Neutrophil (primary cell): ENCODE measurements at regions not wholly inside any gene's neighbourhood (a gene's known extent, or its start where the extent isn't known, plus 50 kb on each side); places are given as distances from the start of the nearest gene placed in this dataset.

Experiments
- H3K27ac ChIP-seq: fragments of 200-600 bp; sonication (generic); 2 replicates; pipeline ENCODE4 v1.5.1; 2016; ENCODE audit warnings: mild to moderate bottlenecking, moderate library complexity
- H3K27me3 ChIP-seq: fragments of 200-600 bp; sonication (generic); 2 replicates; pipeline ENCODE4 v1.6.0; 2016; ENCODE audit warnings: mild to moderate bottlenecking
- H3K36me3 ChIP-seq: fragments of 200-600 bp; sonication (generic); 2 replicates; pipeline ENCODE4 v1.5.1; 2017
- H3K4me1 ChIP-seq, 2 experiments: fragments of 200-600 bp in 1 of 2; sonication (generic) in 1 of 2; 1 replicate in 1 of 2; 2 replicates in 1 of 2; pipeline versions ENCODE4 v1.5.1 to v1.6.1; 2013 to 2016; ENCODE audit warnings: low read depth in 1 of 2, low read length in 1 of 2, mild to moderate bottlenecking in 1 of 2, moderate library complexity in 1 of 2; ENCODE audit not compliant: control insufficient read depth in 1 of 2, insufficient read depth in 1 of 2
- H3K4me3 ChIP-seq, 2 experiments: fragments of 200-600 bp in 1 of 2; sonication (generic) in 1 of 2; 1 replicate in 1 of 2; 2 replicates in 1 of 2; pipeline ENCODE4 v1.5.1; 2013 to 2016; ENCODE audit warnings: low read depth in 1 of 2, low read length in 1 of 2, mild to moderate bottlenecking in 1 of 2, moderate library complexity in 1 of 2
- H3K9me3 ChIP-seq: fragments of 200-600 bp; sonication (generic); 2 replicates; pipeline ENCODE4 v1.5.1; 2016
- TF ChIP-seq, protein P1 (sequence below): fragments of 200-600 bp; sonication (generic); IDR thresholded peaks from 2 replicates; pipeline ENCODE4 v1.5.1; 2016; ENCODE audit warnings: antibody characterized with exemption

DNA sequence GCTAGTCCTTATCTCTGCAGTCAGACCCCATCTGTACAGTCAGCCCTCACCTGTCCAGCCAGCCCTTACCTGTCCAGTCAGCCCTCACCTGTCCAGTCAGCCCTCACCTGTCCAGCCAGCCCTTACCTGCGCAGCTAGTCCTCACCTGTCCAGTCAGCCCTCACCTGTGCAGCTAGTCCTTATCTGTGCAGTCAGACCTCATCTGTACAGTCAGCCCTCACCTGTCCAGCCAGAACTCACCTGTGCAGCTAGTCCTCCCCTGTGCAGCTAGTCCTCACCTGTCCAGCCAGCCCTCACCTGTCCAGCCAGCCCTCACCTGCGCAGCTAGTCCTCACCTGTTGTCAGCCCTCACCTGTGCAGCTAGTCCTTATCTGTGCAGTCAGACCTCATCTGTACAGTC lies 506.8 kb downstream of the NPHP4 start:
- H3K27me3 ChIP-seq = peaks cover 9% of the 10 kb centered on the region
- no peaks in the 10 kb centered on the region for H3K9me3 ChIP-seq
- no peaks in the 10 kb centered on the region for H3K36me3 ChIP-seq
- no peaks in the 10 kb centered on the region for H3K4me1 ChIP-seq
- no peak overlapping the region for H3K4me3 ChIP-seq
- H3K27ac ChIP-seq = no peak overlapping the region
- TF ChIP-seq, protein P1, sequence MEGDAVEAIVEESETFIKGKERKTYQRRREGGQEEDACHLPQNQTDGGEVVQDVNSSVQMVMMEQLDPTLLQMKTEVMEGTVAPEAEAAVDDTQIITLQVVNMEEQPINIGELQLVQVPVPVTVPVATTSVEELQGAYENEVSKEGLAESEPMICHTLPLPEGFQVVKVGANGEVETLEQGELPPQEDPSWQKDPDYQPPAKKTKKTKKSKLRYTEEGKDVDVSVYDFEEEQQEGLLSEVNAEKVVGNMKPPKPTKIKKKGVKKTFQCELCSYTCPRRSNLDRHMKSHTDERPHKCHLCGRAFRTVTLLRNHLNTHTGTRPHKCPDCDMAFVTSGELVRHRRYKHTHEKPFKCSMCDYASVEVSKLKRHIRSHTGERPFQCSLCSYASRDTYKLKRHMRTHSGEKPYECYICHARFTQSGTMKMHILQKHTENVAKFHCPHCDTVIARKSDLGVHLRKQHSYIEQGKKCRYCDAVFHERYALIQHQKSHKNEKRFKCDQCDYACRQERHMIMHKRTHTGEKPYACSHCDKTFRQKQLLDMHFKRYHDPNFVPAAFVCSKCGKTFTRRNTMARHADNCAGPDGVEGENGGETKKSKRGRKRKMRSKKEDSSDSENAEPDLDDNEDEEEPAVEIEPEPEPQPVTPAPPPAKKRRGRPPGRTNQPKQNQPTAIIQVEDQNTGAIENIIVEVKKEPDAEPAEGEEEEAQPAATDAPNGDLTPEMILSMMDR = no peak

DNA sequence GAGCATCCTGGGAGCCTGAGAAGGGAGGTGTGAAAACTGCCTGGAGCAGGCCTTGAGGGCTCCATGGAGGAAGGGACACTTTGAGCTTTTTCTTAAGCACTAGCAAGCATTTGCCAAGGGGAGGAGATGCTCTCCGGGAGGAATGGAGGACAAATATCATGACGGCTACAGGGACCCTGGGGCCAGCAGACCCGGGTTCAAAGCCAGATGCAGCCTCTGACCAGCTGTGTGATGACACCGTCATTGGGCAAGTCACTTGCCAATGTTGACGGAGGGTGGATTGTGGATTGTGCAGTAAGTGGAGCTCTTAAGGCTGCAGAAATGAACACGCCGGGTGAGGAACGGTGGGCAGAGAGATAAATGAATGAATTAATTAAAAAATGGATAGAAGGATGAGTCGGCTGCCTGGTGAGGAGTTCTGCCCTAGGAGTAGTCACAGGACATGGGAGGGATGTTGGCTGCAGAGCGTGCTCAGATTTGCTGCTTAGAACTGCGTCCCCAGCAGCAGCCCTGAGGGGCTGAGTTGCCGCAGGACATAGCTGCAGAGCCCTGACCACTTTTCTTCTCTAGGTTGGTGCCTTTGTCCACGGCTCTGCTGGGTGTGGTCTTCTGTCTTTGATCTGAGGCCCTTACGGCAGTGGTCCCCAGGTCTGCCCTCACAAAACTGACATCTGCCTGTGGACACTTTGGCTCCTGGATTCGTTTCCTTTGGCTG lies 507.6 kb downstream of the NPHP4 start:
- Histone ChIP-seq H3K27me3 (peaks cover 9% of the 10 kb centered on the region), H3K4me3 (no peak overlapping the region), H3K9me3 (no peaks in the 10 kb centered on the region), H3K36me3 (no peaks in the 10 kb centered on the region), H3K4me1 (no peaks in the 10 kb centered on the region), H3K27ac (no peak overlapping the region)
- TF ChIP-seq, protein P1 = no peak

DNA sequence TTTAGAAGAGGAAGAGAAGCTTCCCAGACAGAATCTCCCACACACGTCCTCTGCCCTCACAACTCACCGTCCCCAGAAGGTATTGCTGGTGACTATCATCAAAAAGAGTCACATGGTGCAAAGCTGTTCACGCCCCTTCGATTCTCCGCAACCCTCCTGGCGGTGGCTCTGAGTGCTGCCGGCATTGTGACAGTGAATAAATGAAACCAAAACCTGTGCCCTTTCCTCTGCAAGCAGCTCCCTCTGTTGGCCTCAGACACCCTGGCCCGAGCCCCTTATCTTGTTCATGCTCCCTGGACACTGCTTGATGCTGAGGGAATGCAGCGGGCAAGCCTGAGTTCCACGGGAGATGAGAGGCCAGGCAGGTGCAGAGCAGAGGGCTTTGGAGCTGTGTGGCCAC lies 510.3 kb downstream of the NPHP4 start:
- Histone ChIP-seq H3K27ac (no peak overlapping the region), H3K27me3 (peaks cover 9% of the 10 kb centered on the region), H3K4me3 (no peak overlapping the region), H3K9me3 (no peaks in the 10 kb centered on the region), H3K36me3 (no peaks in the 10 kb centered on the region), H3K4me1 (no peaks in the 10 kb centered on the region)
- TF ChIP-seq, protein P1 = no peak

DNA sequence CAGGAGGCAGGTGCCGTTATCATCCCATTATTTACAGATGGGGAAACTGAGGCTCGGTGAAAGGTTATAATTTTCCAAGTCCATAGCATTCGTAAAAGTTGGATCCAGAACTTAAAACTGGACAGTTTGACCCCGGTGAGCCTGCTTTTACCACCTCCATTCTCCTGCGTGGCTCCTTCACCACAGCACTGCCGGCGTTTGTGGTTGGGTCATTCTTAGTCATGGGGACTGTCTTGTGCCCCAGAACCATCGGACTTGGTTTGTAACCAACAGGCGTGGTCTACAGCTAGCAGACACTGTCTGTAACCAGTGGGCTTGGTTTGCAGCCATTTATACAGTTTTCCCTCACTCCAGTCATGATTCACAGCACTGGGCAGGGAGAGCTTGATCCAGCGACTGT lies 511.3 kb downstream of the NPHP4 start:
- TF ChIP-seq, protein P1 = no peak
- Histone ChIP-seq H3K27me3 (peaks cover 9% of the 10 kb centered on the region), H3K4me1 (no peaks in the 10 kb centered on the region), H3K4me3 (no peak overlapping the region), H3K36me3 (no peaks in the 10 kb centered on the region), H3K9me3 (no peaks in the 10 kb centered on the region), H3K27ac (no peak overlapping the region)

DNA sequence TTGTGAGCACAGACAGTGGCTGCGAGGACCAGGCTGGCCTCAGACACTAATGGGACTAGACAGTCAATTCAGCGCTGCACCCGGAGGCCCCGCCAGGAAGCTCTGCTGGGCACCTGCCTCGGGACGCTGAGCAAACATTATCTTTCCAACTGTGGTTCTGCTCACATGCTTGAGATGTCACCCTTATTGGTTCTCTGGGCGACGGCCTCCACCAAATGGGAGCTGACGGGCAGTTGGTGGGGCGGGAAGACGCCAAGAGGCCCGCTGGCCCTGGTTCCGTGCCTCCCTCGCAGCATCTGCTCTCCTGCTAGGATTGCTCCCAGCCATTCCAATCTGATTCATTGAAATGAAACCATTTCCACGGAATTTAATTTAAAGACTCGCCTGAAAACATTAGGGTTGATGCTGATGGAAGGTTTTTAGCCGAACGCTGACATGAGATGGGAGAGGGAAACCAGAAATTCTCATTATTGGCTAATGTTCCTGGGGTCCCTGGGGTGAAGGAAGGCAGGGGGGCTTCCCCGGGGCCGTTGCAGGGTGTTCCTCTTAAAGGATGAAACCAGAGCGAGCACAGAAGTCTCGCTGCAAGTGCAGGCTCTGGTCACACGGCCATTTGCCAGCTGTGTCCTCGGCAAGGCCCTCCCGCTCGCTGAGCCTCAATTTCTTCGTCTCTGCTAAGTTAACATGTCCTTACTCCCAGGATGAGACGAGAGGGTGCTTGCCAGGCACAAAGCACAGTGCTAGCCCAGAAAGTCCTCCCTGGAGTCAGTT lies 512.2 kb downstream of the NPHP4 start:
- Histone ChIP-seq H3K4me1 (no peaks in the 10 kb centered on the region), H3K27ac (no peak overlapping the region), H3K4me3 (no peak overlapping the region), H3K36me3 (no peaks in the 10 kb centered on the region), H3K27me3 (peaks cover 6% of the 10 kb centered on the region), H3K9me3 (no peaks in the 10 kb centered on the region)
- TF ChIP-seq, protein P1 = no peak
